Thymus (tissue), 11 donors: ENCODE measurements at regions not wholly inside any gene's neighbourhood (a gene's known extent, or its start where the extent isn't known, plus 50 kb on each side); places are given as distances from the start of the nearest gene placed in this dataset.
"Not testable (repeated sequence)": the region's sequence is repeated elsewhere in the genome, so short reads cannot be mapped to it uniquely, and the experiment has no call there.

ENCODE experiments used
- DNase-seq, 9 donors: peaks; one replicate each; pipeline ENCODE4 v3.0.0-alpha.2; 2013; ENCODE audit warnings: low spot score in 9 of 9, low read depth in 6 of 9, missing footprints in 1 of 9
- H3K27ac ChIP-seq, 2 donors: one replicate each; pipeline ENCODE4 v1.5.1; 2013; ENCODE audit warnings: control low read depth in 1 of 2, low read depth in 1 of 2, low read length in 1 of 2, mild to moderate bottlenecking in 1 of 2, moderate library complexity in 1 of 2
- H3K27me3 ChIP-seq, 2 donors: one replicate each; pipeline ENCODE4 v1.5.1; 2013; ENCODE audit warnings: low read length in 1 of 2; ENCODE audit not compliant: control insufficient read depth in 2 of 2, insufficient read depth in 1 of 2
- H3K36me3 ChIP-seq, 2 donors: one replicate each; pipeline ENCODE4 v1.5.1; 2013; ENCODE audit warnings: low read length in 1 of 2, mild to moderate bottlenecking in 1 of 2, moderate library complexity in 1 of 2; ENCODE audit not compliant: control insufficient read depth in 2 of 2, insufficient read depth in 2 of 2
- H3K4me1 ChIP-seq, 2 donors: one replicate each; pipeline ENCODE4 v1.5.1; 2013; ENCODE audit warnings: low read length in 2 of 2; ENCODE audit not compliant: control insufficient read depth in 2 of 2, insufficient read depth in 2 of 2
- H3K4me3 ChIP-seq, 2 donors: one replicate each; pipeline ENCODE4 v1.5.1; 2013; ENCODE audit warnings: low read length in 2 of 2, control low read depth in 1 of 2, mild to moderate bottlenecking in 1 of 2
- H3K9me3 ChIP-seq, 2 donors: one replicate each; pipeline ENCODE4 v1.5.1; 2013; ENCODE audit warnings: low read length in 1 of 2, mild to moderate bottlenecking in 1 of 2; ENCODE audit not compliant: control insufficient read depth in 2 of 2, insufficient read depth in 1 of 2
- WGBS: extraction: QIAGEN DNeasy Blood & Tissue Kit; methylation state at CpG from one replicate; pipeline ENCODE4 v1.1.7; 2013; 5-methylcytosine and 5-hydroxymethylcytosine counted together
- donor health status: healthy.

DNA sequence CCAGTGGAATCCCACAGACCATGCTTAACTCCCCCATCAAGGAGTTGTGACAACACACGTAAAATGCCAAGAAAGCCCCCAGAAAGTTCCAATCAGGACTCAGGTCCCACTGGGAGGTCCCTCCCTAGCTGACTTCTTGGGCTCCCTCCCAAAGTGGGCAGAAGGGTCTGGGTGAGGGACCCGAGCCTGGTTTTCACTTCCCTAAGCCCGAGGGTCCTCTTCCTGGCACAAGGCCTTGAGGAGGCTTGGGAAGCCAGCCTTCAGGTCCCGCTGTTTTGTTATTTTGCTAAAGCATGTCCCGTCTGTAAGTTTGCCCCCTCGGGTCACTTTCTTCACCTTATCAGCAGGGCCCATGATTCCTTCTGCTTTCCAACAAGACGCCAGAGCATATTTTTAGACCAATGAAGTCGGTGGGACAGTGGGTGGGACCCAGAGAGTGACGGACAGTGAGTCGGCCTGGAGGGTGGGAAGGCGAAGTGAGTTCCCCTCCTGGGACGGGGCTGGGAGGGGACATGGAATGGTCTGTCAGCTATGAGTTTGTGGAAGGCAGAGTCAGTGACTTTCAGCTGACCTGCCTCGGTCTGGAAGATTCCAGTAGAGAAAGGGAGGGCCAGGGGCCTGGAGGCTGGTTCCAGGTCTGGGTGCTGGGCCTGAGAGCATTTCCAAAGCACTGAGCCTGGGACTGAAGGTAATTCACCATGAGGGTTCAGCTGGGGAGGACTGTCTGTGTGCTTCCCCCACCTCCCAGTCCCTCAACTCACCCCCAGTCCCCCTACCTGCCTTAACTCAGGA is 261.3 kb downstream of the GOLGA6L6 start:
- not testable (repeated sequence) for H3K36me3 ChIP-seq, H3K4me3 ChIP-seq, H3K4me1 ChIP-seq, H3K27ac ChIP-seq, DNase-seq, H3K27me3 ChIP-seq
- H3K9me3 ChIP-seq, result peaks cover 10 to 44% of the 10 kb centered on the region in 2 donors
- 86% methylated on average over 13 of the region's 13 CpGs for whole genome bisulfite sequencing

DNA sequence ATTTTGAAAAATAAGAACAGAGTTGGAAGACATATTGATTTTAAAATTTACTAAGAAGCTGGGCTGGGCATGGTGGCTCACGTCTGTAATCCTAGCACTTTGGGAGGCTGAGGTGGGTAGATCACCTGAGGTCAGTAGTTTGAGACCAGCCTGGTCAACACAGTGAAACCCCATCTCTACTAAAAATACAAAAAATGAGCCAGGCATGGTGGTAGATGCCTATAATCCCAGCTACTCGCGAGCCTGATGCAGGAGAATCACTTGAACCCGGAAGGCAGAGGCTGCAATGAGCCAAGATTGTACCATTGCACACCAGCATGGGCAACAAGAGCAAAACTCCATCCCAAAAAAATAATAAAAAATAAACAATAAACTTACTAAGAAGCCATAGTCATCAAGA is 262.5 kb downstream of the GOLGA6L6 start:
- H3K36me3 ChIP-seq, H3K4me1 ChIP-seq, H3K27me3 ChIP-seq, DNase-seq, H3K27ac ChIP-seq, H3K4me3 ChIP-seq: not testable (repeated sequence)
- whole genome bisulfite sequencing, result 70% methylated on average over 4 of the region's 4 CpGs
- H3K9me3 ChIP-seq, result peaks cover 10 to 49% of the 10 kb centered on the region in 2 donors

DNA sequence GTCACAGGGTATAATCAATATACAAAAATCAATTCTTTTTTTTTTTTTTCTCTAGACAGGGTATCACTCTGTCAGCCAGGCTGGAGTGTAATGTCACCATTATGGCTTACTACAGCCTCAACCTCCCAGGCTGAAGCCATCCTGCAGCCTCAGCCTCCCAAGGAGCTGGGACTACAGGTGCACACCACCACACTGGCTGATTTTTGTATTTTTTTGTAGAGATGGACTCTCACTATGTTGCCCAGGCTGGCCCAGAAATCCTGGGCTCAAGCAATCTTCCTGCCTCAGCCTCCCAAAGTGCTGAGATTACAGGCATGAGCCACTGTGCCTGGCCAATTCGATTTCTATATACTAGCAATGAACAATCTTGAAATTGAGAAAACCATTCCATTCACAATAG is 263.2 kb downstream of the GOLGA6L6 start:
- 40% methylated on average over 1 of the region's 1 CpG for WGBS
- not testable (repeated sequence) for H3K4me1 ChIP-seq, H3K27ac ChIP-seq, H3K27me3 ChIP-seq, H3K36me3 ChIP-seq, H3K4me3 ChIP-seq, DNase-seq
- peaks cover 10 to 54% of the 10 kb centered on the region in 2 donors for H3K9me3 ChIP-seq

DNA sequence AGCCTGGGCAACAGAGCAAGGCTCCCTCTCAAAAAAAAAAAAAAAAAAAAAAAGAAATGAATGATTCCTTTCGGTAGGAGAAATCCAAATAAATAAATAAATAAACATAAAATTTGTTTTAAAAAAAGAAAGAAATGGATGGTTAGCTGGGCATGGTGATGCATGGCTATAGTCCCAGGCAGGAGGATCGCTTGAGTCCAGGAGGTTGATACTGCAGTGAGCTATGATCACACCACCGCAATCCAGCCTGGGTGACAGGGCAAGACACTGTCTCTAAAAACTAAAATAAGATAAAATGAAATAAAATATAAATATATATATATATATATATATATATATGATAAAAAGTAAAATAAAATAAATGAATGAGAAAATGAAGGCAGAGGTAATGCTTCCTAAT is 264.1 kb downstream of the GOLGA6L6 start:
- DNase-seq, H3K27me3 ChIP-seq, H3K4me3 ChIP-seq, H3K4me1 ChIP-seq, H3K27ac ChIP-seq, H3K36me3 ChIP-seq: not testable (repeated sequence)
- H3K9me3 ChIP-seq, result peaks cover 10 to 57% of the 10 kb centered on the region in 2 donors
- 90% methylated on average over 3 of the region's 3 CpGs for WGBS

DNA sequence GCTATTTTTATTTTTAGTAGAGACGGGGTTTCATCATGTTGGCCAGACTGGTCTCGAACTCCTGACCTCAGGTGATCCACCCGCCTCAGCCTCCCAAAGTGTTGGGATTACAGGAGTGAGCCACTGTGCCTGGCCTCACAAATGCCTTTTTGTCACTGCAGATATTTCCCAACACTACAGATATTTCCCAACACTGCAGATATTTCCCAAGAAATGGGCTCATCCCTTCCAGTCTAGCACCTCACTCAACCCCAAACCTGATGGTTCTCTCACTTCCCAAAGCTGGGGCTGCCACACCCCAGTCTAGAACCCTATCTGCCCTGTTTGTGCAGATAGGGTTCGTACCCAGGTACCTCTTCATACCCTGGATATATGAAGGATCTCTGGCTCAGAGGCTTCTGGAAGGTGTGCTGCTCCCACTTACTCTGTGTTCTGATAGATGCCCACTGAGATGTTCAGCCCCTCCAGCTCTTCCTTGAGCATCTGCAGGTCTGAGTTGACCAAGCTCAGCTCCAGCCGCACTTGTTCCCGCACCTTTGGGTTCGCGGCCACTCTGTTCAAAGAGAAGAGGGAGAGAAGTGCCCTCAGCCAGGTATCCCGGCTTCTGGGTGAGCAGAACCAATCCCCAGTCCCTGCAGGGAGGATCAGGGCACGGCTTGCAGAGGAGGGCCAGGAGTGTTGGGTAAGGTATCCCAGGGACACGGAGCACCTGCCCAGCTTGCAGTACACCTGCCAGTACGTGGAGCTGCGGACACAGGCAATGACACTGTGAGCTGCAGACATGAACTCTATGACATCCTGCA is 265.1 kb downstream of the GOLGA6L6 start:
- peaks cover 10 to 58% of the 10 kb centered on the region in 2 donors for H3K9me3 ChIP-seq
- not testable (repeated sequence) for H3K27me3 ChIP-seq, H3K27ac ChIP-seq, H3K36me3 ChIP-seq, DNase-seq, H3K4me3 ChIP-seq, H3K4me1 ChIP-seq
- 87% methylated on average over 13 of the region's 13 CpGs for WGBS

DNA sequence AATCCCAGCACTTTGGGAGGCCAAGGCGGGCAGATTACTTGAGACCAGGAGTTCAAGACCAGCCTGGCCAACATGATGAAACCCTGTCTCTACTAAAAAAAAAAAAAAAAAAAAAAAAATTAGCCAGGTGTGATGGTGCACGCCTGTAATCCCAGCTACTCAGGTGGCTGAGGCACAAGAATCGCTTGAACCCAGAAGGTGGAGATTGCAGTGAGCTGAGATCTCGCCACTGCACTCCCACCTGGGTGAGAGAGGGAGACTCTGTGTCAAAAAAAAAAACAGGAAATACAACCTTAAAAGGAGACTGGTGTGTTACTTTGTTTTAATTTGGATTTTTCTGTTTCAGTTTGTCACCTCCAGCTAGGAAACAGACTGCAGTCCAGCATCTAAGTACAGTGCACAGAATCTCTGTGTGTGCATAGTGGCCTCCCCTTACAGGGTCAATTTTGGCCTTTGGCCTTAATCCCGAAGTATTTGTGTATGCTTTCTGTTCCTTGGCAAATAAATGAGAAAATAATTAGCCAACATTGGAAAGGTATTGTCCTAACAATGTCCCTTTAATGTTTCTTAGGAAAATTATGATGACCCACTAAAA is 266.1 kb downstream of the GOLGA6L6 start:
- peaks cover 7 to 54% of the 10 kb centered on the region in 2 donors for H3K9me3 ChIP-seq
- not testable (repeated sequence) for H3K4me1 ChIP-seq, DNase-seq, H3K4me3 ChIP-seq, H3K27ac ChIP-seq, H3K27me3 ChIP-seq, H3K36me3 ChIP-seq
- 69% methylated on average over 5 of the region's 5 CpGs for WGBS

DNA sequence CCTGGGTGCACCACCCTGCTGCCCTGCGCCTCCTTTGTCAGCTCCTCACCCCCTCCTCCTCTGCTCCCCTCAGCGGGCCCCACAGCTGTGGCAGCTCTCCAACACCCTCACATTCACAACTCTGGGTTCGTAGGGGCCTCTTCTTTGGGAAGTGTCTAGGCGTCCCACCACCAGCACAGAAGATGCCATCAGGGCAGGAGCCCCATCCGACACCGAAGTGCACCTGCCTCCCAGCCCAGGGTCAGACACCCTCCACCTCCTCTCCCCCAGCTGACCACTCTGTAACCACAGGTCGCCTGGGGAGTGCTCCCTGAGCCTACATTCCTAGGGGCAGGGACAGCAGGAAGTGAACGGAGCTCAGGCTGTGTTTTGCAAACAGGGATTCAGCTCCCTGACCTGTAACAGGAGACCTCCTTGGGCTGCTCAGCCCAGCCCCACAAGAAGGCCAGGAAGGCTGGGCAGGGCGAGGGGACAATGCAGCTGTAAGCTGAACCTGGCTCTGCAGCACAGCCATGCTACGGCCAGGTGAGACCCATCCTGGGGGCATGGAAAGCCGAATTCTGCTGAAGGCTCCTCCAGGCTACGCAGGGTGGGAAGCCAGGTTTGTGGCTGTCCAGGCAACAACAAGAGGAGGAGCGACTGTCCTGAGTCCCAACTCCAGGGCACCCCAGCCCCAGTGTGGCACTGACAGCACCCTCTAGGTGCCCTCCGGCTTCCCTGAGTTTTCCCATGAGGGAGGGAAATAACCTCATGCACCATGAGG is 269.0 kb downstream of the GOLGA6L6 start:
- Histone ChIP-seq H3K4me1 (no peaks in the 10 kb centered on the region), H3K4me3 (no peak overlapping the region), H3K36me3 (no peaks in the 10 kb centered on the region), H3K27me3 (no peaks in the 10 kb centered on the region), H3K27ac (no peak overlapping the region), H3K9me3 (peaks cover 6 to 45% of the 10 kb centered on the region in 2 donors)
- no peak for DNase-seq
- 81% methylated on average over 14 of the region's 14 CpGs for WGBS

DNA sequence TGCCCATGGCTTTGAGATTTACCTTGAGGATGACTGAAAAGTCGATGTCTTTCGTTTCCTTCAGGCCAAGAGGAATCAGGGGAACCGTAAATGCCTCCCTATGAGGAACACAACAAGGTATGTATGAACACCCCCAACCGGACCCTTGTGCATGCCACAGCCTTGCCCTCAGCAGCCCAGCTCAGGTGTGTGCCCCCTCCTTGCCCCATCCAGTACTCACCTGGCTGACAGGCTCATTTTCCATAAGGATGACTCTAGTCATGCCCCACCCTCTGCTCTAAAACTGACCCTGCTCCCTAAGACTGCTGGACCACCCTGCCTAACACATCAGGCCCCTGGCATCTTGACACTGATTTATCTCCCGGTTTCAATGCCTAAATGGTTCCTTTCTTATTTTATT is 270.0 kb downstream of the GOLGA6L6 start:
- H3K27me3 ChIP-seq, result no peaks in the 10 kb centered on the region
- no peak overlapping the region for H3K27ac ChIP-seq
- DNase-seq, result no peak
- peaks cover 3 to 40% of the 10 kb centered on the region in 2 donors for H3K9me3 ChIP-seq
- WGBS, result 69% methylated on average over 5 of the region's 5 CpGs
- no peaks in the 10 kb centered on the region for H3K4me1 ChIP-seq
- H3K4me3 ChIP-seq, result no peak overlapping the region
- no peaks in the 10 kb centered on the region for H3K36me3 ChIP-seq
